ENCODE measurements at regions not wholly inside any gene's neighbourhood (a gene's known extent, or its start where the extent isn't known, plus 50 kb on each side); places are given as distances from the start of the nearest gene placed in this dataset.

- TF ChIP-seq, protein P1, sequence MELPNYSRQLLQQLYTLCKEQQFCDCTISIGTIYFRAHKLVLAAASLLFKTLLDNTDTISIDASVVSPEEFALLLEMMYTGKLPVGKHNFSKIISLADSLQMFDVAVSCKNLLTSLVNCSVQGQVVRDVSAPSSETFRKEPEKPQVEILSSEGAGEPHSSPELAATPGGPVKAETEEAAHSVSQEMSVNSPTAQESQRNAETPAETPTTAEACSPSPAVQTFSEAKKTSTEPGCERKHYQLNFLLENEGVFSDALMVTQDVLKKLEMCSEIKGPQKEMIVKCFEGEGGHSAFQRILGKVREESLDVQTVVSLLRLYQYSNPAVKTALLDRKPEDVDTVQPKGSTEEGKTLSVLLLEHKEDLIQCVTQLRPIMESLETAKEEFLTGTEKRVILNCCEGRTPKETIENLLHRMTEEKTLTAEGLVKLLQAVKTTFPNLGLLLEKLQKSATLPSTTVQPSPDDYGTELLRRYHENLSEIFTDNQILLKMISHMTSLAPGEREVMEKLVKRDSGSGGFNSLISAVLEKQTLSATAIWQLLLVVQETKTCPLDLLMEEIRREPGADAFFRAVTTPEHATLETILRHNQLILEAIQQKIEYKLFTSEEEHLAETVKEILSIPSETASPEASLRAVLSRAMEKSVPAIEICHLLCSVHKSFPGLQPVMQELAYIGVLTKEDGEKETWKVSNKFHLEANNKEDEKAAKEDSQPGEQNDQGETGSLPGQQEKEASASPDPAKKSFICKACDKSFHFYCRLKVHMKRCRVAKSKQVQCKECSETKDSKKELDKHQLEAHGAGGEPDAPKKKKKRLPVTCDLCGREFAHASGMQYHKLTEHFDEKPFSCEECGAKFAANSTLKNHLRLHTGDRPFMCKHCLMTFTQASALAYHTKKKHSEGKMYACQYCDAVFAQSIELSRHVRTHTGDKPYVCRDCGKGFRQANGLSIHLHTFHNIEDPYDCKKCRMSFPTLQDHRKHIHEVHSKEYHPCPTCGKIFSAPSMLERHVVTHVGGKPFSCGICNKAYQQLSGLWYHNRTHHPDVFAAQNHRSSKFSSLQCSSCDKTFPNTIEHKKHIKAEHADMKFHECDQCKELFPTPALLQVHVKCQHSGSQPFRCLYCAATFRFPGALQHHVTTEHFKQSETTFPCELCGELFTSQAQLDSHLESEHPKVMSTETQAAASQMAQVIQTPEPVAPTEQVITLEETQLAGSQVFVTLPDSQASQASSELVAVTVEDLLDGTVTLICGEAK (IDR thresholded peaks at IDR 0.05): no peak
- TF ChIP-seq, protein P1 (CRISPR knock-in tag; IDR thresholded peaks at IDR 0.05): no peak
- no peak for TF ChIP-seq ZNF577 (CRISPR knock-in tag; IDR thresholded peaks at IDR 0.05; ENCODE audit: borderline replicate concordance, low read depth)
Observed at GRCh38 chr9:104330841-104331240, 173.2 kb upstream of the OR13F1 start.
